ENCODE measurements at regions not wholly inside any gene's neighbourhood (a gene's known extent, or its start where the extent isn't known, plus 50 kb on each side); places are given as distances from the start of the nearest gene placed in this dataset.

GRCh38 chr11:70944636-70945035 lies 307.7 kb downstream of the SHANK2 start:
- TF ChIP-seq POLR2A (IDR thresholded peaks at IDR 0.05), result no peak
- TF ChIP-seq, protein P1, sequence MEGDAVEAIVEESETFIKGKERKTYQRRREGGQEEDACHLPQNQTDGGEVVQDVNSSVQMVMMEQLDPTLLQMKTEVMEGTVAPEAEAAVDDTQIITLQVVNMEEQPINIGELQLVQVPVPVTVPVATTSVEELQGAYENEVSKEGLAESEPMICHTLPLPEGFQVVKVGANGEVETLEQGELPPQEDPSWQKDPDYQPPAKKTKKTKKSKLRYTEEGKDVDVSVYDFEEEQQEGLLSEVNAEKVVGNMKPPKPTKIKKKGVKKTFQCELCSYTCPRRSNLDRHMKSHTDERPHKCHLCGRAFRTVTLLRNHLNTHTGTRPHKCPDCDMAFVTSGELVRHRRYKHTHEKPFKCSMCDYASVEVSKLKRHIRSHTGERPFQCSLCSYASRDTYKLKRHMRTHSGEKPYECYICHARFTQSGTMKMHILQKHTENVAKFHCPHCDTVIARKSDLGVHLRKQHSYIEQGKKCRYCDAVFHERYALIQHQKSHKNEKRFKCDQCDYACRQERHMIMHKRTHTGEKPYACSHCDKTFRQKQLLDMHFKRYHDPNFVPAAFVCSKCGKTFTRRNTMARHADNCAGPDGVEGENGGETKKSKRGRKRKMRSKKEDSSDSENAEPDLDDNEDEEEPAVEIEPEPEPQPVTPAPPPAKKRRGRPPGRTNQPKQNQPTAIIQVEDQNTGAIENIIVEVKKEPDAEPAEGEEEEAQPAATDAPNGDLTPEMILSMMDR (IDR thresholded peaks at IDR 0.05), result peak in 1 of 4 donors; percentile 5
